ENCODE measurements at regions not wholly inside any gene's neighbourhood (a gene's known extent, or its start where the extent isn't known, plus 50 kb on each side); places are given as distances from the start of the nearest gene placed in this dataset.

GRCh38 chr1:93744299-93744988 is 62.8 kb upstream of the BCAR3 start:
- DNase-seq = peak; percentile 51

GRCh38 chr1:93743465-93743864 is 61.8 kb upstream of the BCAR3 start:
- no peak for DNase-seq

- DNase-seq = peak; percentile 46
Observed at GRCh38 chr1:93740601-93741031, 59.0 kb upstream of the BCAR3 start.

- no peak for DNase-seq
Observed at GRCh38 chr1:93740157-93740556, 58.5 kb upstream of the BCAR3 start.

DNA sequence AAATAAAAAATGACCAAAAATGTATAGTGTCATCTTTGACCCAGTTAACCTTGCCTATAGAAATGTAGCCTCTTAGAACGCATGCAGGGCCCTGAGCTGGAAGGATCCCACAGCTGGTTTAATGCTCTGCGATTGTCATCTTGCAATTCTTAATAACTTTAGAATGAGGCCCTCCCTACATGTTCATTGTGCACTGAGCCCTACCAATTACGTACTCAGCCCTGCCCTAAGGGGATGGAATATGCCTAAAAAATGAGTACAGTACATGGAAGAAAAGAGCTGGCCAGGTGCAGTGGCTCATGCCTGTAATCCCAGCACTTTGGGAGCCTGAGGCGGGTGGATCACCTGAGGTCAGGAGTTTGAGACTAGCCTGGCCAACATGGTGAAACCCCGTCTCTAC is 57.8 kb upstream of the BCAR3 start:
- no peak for DNase-seq

DNA sequence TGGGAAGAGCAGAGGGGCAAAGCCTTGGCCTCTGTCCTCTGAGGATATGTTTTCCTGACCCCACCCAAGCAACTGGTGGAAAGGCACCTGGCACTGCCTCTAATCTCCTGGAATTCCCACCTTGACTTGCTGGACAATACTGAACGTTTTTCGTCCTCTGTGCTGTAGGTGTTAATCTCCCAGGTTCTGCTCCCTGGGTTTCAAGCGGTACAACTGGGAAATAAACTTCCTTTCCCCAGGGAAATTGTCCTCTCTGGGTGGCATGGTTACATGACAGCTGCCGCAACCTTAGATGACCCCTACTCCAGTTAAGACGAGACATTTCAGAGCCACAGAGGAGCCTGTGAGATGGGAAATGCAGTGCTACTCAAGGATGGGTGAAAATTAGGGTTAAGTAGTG is 57.3 kb upstream of the BCAR3 start:
- DNase-seq = no peak

DNA sequence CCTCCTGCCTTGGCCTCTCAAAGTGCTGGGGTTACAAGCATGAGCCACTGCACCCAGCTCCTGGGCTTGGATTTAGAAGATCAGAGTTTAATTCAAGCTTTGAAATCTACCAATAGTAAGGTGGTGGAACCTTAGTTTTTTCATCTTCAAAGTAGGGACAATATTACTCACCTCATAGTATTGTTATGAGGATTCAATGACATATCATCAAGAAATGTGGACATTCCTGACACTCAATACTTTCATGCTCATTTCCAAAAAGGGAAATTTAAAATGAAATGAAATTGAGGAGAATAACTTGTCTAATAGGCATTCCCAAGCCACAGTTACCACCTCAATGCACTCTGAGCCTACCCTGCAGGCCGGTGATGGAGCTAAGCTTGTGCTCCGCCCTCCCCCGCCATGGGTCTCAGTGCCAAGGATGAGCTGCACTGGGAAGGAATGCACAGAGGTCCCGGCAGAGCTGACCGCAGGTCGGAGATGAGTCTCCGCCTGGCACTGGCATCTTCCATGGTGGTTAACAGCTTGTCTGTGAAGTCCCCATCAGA is 56.5 kb upstream of the BCAR3 start:
- peak; percentile 98 for DNase-seq

DNA sequence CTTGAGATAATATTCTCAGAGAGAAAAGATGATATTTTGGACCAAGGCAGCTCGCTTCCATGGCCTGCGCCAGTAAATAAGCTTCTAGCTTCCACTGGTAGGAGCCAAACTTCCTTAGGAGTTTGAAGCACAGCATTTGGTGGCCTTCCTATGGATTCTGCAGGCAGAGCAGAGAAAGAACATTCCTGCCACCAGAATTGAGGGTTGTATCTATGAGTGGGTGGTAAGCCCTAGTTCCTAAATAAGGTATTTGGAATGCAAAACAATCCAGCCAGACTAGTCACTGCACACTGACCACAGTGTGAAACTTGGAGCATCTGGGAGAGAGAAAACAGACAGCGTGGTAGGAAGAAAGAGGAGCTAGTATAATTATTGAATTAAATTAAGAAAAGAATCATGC is 54.1 kb upstream of the BCAR3 start:
- peak; percentile 96 for DNase-seq

GRCh38 chr1:93734999-93735398 is 53.4 kb upstream of the BCAR3 start:
- peak; percentile 25 for DNase-seq

DNA sequence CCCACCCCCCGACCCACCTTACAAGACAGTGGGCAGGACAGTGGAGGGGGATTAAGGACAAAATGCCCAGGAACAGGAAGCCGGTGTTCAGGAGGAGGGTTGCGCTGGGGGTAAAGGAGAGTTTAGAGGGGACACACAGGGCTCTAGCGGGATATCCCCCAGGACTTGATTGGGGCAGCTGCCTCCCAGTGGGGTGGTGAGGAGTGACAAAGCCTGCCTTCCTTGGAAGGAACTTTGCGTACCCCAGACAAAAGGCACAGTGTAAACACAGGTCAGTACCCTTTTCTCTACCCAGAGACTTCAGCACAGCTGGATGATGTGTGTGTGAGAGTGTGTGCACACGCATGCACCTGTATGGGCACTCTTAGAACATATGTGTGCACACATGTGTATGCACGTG is 51.7 kb upstream of the BCAR3 start:
- DNase-seq = no peak

GRCh38 chr1:93732514-93732913 is 50.9 kb upstream of the BCAR3 start:
- DNase-seq = no peak
